ENCODE measurements at regions not wholly inside any gene's neighbourhood (a gene's known extent, or its start where the extent isn't known, plus 50 kb on each side); places are given as distances from the start of the nearest gene placed in this dataset.

DNA sequence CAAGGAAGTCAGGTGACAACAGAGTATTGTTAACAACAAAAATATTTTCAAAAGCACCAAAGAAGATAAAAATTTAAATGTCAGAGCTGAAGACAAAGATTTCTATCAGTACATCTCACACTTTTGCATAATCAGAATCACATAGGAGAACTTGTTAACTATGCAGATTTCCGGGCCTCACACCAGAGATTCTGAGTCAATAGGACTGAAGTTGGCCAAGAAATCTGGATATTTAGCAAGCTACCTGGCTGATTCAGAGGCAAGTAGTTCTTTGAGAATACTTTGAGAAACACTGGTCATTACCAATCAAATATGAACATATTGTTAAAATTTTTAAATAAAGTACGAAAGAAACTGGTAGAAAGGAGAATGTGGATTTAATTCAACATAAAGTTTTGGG, 80.5 kb upstream of the GLIS3 start:
- H3K4me1 ChIP-seq (ENCODE audit: low read length): no peaks in the 10 kb centered on the region
- no peaks in the 10 kb centered on the region for H3K27me3 ChIP-seq (replicated peaks; ENCODE audit: insufficient read depth, low read length)
- no peak overlapping the region for H3K4me3 ChIP-seq (ENCODE audit: low read length)
- H3K4me2 ChIP-seq (ENCODE audit: low read depth, low read length): no peak overlapping the region
- no peaks in the 10 kb centered on the region for H3K79me2 ChIP-seq (ENCODE audit: low read length)
- no peak overlapping the region for H2AFZ ChIP-seq (ENCODE audit: low read length)
- TF ChIP-seq, protein P1, sequence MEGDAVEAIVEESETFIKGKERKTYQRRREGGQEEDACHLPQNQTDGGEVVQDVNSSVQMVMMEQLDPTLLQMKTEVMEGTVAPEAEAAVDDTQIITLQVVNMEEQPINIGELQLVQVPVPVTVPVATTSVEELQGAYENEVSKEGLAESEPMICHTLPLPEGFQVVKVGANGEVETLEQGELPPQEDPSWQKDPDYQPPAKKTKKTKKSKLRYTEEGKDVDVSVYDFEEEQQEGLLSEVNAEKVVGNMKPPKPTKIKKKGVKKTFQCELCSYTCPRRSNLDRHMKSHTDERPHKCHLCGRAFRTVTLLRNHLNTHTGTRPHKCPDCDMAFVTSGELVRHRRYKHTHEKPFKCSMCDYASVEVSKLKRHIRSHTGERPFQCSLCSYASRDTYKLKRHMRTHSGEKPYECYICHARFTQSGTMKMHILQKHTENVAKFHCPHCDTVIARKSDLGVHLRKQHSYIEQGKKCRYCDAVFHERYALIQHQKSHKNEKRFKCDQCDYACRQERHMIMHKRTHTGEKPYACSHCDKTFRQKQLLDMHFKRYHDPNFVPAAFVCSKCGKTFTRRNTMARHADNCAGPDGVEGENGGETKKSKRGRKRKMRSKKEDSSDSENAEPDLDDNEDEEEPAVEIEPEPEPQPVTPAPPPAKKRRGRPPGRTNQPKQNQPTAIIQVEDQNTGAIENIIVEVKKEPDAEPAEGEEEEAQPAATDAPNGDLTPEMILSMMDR (IDR thresholded peaks at IDR 0.05; ENCODE audit: low read length): no peak
- TF ChIP-seq EZH2 (optimal IDR thresholded peaks at IDR 0.05; ENCODE audit: low read depth, low read length) (no peak), EZH2phosphoT487 (IDR thresholded peaks at IDR 0.05; ENCODE audit: low read length) (no peak)
- no peak overlapping the region for H3K9ac ChIP-seq (ENCODE audit: low read length)
- no peak for DNase-seq
- no peaks in the 10 kb centered on the region for H3K36me3 ChIP-seq (replicated peaks; ENCODE audit: insufficient read depth, low read length)
- H3K9me2 ChIP-seq (replicated peaks; ENCODE audit: insufficient read depth, low read length): no peaks in the 10 kb centered on the region
- no peaks in the 10 kb centered on the region for H3K9me3 ChIP-seq (replicated peaks; ENCODE audit: insufficient read depth, low read length)
- no peaks in the 10 kb centered on the region for H4K20me1 ChIP-seq (ENCODE audit: insufficient read depth, low read length)
- H3K27ac ChIP-seq (ENCODE audit: low read length): no peak overlapping the region
- no peaks in the 10 kb centered on the region for H3F3A ChIP-seq (ENCODE audit: insufficient read depth, low read length)

DNA sequence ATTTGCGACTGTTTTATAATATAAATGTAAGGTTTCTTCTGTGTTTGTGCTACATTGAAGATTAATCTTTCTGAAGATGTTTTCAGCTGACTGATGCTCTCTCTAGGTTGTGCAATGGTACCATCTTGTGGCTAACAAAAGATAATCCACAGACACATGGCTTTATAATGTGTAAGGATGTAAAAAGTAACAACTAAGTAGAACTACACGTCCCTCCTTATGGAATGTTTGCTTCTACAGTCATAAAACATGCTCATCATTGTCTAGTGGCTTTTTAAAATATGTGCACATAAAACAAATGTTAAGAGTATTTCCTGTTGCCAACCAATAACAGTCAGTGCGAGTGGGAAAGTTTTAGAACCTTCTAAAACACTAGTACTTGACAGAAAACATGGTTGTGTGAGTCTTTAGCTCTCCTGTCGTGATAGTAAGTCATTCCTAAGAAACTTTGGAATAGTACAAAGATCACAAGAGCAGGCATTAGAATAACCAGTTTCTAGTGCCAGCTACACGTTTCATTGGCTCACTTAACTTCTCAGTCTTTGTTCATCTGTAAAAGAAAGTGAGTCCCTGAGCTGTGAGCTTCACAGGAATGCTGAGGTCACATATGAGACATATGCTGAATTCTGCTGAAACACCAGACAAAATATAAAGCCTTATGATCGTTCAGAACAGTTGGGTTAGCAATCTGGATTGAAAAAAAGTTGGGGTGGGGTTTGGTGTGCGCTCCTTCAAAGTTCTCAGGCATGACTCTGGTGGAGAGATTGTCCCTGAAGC, 75.7 kb upstream of the GLIS3 start:
- no peaks in the 10 kb centered on the region for H3K9me2 ChIP-seq (replicated peaks; ENCODE audit: insufficient read depth, low read length)
- TF ChIP-seq, protein P1 (IDR thresholded peaks at IDR 0.05; ENCODE audit: low read length): peak; percentile 35
- TF ChIP-seq EZH2phosphoT487 (IDR thresholded peaks at IDR 0.05; ENCODE audit: low read length): no peak
- no peak overlapping the region for H3K27ac ChIP-seq (ENCODE audit: low read length)
- DNase-seq: peak; percentile 25
- no peaks in the 10 kb centered on the region for H3K4me1 ChIP-seq (ENCODE audit: low read length)
- no peaks in the 10 kb centered on the region for H3K36me3 ChIP-seq (replicated peaks; ENCODE audit: insufficient read depth, low read length)
- no peaks in the 10 kb centered on the region for H3K27me3 ChIP-seq (replicated peaks; ENCODE audit: insufficient read depth, low read length)
- no peaks in the 10 kb centered on the region for H3K9me3 ChIP-seq (replicated peaks; ENCODE audit: insufficient read depth, low read length)
- H3K4me3 ChIP-seq (ENCODE audit: low read length): no peak overlapping the region
- no peak overlapping the region for H3K4me2 ChIP-seq (ENCODE audit: low read depth, low read length)
- no peaks in the 10 kb centered on the region for H3K79me2 ChIP-seq (ENCODE audit: low read length)
- H3F3A ChIP-seq (ENCODE audit: insufficient read depth, low read length): no peaks in the 10 kb centered on the region
- H4K20me1 ChIP-seq (ENCODE audit: insufficient read depth, low read length): no peaks in the 10 kb centered on the region
- H3K9ac ChIP-seq (ENCODE audit: low read length): no peak overlapping the region
- peak overlapping the region; percentile 2; the same call in 1 of the 2 replicates for H2AFZ ChIP-seq (ENCODE audit: low read length)

DNA sequence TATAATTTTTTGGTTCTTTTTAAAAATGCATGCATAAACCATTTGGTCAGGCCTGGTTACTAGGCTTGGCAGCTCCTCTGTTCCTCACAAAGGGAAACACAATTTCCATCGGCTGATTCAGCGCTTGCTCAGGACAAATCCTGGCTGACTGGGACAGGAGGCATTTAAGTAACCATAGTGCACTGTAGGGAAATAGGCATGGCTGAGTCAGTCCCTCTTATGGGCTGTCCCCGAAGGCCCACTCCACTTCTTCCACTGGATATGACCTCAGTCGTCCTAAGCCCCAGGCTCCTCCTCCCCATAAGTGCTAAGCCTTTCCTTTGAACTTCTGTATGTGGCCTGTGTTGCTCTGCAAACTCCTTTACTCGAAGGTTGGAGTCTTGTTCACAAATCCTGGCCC, 71.2 kb upstream of the GLIS3 start:
- no peak overlapping the region for H3K4me2 ChIP-seq (ENCODE audit: low read depth, low read length)

More for the DNA sequence above, 71.2 kb upstream of the GLIS3 start:
- Histone ChIP-seq H3K36me3 (replicated peaks; ENCODE audit: insufficient read depth, low read length) (no peaks in the 10 kb centered on the region), H3K79me2 (ENCODE audit: low read length) (no peaks in the 10 kb centered on the region), H3K27me3 (replicated peaks; ENCODE audit: insufficient read depth, low read length) (no peaks in the 10 kb centered on the region), H3K4me3 (ENCODE audit: low read length) (no peak overlapping the region), H3F3A (ENCODE audit: insufficient read depth, low read length) (no peaks in the 10 kb centered on the region), H2AFZ (ENCODE audit: low read length) (no peak overlapping the region), H3K9me2 (replicated peaks; ENCODE audit: insufficient read depth, low read length) (no peaks in the 10 kb centered on the region), H3K4me1 (ENCODE audit: low read length) (no peaks in the 10 kb centered on the region), H3K9me3 (replicated peaks; ENCODE audit: insufficient read depth, low read length) (no peaks in the 10 kb centered on the region), H4K20me1 (ENCODE audit: insufficient read depth, low read length) (no peaks in the 10 kb centered on the region), H3K9ac (ENCODE audit: low read length) (no peak overlapping the region), H3K27ac (ENCODE audit: low read length) (no peak overlapping the region)
- TF ChIP-seq EZH2 (optimal IDR thresholded peaks at IDR 0.05; ENCODE audit: low read depth, low read length) (no peak), EZH2phosphoT487 (IDR thresholded peaks at IDR 0.05; ENCODE audit: low read length) (no peak)
- TF ChIP-seq, protein P1 (IDR thresholded peaks at IDR 0.05; ENCODE audit: low read length): no peak
- no peak for DNase-seq

All from MM.1S (cell line).